Amniotic epithelial cell (primary cell): ENCODE measurements at regions not wholly inside any gene's neighbourhood (a gene's known extent, or its start where the extent isn't known, plus 50 kb on each side); places are given as distances from the start of the nearest gene placed in this dataset.

Experiments used
- DNase-seq: peaks from one replicate; pipeline ENCODE4 v3.0.0-alpha.2; 2010; ENCODE audit warnings: low read depth

DNA sequence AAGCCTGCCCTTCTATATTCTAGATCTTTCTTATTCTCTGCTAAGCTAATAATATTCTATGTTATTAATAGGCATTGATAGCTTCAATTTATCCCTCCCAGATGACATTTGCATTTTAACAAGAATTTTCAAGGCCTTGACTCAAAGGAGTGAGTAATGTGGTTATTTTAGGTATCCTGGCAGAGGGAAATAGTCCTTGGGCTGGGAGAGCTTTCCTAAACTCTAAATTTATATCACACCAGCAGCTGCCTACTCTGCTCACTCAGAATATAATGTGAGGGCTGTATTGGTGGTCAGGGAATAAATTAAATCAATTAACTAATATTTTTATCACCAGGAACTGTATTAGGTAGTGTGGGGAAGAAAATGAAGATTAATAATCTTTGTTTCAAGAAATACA, 74.8 kb upstream of the ADAM23 start:
- DNase-seq, result no peak

DNA sequence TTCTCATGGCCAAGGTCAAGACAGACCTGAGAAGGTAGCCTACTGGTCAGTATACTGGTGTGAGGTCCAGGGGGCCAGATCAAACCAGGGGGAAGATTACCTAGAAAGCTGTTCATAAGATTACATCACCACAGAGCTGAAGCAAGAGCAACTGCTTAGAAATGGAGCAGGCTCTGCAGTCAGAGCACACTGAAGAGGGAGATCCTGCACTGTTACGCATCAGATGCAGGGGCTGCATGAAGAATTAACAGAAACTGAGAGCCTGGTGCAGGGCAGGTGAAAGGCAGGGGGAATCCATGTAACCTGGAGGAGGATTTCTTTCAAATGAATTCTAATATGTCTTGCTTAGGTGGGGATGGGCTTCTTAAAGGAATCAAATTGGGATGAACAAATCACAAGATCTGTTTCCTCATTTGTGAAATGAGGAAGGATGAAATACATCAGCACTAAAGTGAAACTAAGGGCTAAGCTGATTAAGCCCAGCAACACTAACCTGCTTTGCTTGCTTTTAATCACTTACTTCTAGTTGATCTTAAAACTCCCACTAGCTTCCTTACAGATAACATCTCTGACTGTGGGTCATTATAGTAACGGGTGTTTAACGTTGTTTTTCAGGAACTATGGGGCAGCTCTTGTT, 74.3 kb upstream of the ADAM23 start:
- no peak for DNase-seq

DNA sequence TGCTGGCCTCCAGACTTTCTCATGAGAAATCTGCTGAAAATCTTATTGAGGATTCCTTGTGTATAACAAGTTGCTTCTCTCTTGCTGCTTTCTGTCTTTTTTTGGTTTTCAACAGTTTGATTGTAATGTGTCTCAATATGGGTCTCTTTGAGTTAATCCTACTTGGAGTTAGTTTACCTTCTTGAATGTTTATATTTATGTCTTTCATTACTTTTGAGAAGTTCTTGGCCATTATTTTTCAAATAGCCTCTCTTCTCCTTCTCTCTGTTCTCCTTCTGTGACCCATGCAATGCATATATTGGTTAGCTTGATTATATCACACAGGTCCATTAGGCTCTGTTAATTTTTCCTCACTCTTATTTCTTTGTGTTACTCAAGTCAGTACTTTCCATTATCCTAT, 67.4 kb upstream of the ADAM23 start:
- no peak for DNase-seq

DNA sequence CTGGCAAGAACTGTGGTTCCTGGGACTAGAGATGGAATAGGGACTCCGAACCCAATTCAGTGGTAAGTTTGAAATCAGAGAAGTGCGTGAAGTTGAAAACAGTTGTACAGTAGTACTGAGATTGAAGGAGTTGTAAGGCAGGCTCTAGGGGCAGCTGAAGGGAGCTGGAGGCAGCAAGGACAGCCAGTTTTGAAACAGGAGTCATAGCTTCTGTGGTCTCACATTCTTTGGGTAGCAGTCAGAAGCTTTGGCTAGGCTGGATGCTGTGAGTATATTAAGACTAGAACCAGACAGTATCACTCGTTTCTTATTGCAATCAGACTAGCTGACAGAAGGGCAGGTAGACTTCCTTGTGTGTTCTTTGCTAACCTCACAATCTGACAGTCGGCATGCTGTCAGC, 64.5 kb upstream of the ADAM23 start:
- DNase-seq, result peak; percentile 16

DNA sequence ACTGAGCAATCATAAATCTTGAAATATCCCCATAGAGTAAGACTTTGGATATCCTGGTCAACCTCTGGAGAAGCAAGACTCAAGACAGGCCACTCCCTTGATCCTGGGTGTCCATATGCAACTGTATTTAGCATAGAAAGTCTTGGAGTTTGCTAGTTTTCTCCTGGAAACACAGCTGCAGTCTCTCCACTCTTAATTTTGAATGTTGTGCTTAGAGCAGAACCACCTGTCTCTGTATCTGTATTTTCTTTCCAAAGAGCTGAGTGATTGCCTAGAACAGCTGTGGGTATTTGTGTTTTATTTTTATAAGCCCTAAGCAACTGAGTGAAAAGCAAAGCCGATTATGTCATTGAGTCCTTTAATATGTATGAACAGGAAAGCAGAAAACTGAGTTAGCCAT, 64.1 kb upstream of the ADAM23 start:
- DNase-seq, result no peak

DNA sequence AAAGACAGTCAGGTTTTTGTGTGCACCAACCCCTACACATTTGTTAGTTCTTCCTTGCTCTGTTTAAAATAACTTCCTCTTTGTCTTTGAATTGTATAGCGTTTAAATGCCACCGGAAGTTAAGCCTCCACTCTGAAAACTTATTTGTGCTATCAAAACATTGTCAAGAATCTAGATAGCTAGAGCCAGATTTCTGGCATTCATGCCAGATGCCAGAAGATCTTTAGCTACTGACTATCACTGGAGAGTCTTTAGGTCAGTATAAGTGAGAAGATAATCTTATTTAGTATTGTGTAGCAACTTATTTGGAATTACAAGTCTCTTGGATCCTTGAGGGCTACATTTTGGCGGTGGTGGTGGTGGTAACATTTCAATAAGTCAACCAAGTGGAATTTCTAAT, 63.4 kb upstream of the ADAM23 start:
- no peak for DNase-seq

DNA sequence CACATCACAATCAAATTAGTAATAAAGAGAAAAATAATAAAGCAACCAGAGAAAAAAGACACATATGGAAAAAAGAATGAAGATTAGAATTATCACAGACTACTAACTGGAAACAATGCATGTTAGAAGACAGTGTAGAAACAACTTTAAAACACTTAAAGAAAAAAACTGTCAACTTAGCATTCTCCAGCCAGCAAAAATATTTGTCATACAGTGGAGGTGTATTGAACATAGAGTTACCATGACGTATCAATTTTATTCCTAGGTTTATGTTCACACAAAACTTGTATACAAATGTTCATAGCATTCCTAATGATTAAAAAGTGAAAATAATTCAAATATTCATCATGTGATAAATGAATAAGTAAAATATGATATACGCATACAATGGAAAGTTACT, 61.5 kb upstream of the ADAM23 start:
- no peak for DNase-seq

DNA sequence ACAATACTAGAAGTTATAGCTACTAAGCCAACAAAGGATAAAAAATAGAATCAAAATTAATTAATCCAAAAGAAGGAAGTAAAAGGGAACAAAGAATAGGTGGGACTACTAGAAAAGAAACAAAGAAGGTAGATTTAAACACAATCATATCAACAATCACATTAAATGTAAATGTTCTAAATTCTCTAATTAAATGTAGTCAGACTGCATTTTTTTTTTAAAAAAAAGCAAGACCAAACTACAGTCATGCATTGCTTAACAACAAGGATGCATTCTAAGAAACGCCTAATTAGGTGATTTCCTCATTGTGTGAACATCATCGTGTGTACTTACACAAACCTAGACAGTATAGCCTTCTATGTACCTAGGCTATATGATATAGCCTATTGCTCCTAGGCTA, 59.7 kb upstream of the ADAM23 start:
- DNase-seq, result no peak

DNA sequence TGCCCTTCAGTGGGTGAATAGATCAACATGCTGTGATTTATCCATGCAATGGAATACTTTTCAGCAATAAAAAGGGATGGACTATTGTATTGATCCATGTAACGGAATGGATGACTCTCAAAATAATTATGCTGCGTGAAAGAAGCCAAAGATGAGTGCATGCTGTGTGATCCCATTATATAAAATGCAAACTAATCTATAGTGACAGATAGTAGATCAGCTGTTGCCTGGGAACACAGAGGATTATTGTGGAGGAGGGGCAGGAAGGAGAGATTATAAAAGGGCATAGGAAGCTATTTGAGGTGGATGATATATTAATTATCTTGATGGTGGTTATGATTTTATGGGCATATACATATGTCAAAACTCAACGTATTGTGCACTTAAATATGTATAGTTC, 55.5 kb upstream of the ADAM23 start:
- DNase-seq, result no peak

DNA sequence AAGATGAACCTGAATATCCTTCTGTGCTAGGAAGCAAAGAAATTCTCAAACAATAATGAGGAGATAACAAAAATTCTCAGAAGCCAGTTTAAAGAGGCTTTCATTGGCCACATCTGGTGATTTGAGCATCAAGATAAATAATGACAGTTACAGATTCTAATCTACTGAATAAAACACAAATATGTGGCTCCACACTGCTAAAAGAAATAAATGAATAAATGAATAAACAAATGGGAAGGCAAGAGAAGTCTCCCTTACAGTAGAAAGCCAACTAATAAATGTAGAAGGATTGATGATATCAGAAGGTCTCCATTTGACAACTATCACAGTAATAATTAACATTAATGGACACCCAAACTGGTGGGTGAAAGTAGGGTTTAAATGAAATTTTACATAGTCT, 54.6 kb upstream of the ADAM23 start:
- no peak for DNase-seq

DNA sequence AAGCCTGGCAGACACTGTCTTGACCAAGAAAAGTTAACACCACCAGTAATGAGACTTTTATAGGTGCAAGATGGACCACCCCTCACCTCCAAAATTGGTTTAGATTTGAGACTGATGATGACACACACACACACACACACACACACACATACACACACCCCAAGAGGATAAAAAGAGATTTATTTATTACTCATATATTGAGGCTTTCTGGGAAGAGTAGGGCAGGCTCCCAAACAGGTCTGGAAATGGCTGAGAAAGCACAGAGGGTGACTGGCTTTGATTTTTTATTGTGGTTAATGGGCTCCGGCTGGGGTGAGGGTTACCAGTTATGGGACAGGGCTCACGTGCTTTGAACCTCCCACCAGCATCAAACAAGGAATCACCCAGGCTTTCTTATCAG, 54.2 kb upstream of the ADAM23 start:
- no peak for DNase-seq

DNA sequence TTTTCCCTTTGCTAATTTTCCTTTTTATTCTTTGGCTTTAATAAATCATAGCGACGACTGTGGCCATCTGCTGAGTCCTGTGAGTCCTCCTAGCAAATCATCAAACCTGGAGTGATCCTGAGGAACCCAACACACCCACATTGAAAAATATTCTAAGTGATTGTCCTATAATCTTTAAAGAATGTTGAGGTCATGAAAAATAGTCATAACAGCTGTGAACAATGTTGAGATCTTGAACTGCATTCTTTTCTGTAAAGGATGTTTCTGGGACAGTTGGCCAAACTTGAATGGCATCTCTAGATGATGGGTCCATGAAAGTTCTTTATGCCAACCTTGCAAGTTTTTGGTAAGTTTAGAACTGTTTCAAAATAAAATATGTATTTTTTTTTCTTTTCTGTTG, 53.2 kb upstream of the ADAM23 start:
- DNase-seq, result no peak

DNA sequence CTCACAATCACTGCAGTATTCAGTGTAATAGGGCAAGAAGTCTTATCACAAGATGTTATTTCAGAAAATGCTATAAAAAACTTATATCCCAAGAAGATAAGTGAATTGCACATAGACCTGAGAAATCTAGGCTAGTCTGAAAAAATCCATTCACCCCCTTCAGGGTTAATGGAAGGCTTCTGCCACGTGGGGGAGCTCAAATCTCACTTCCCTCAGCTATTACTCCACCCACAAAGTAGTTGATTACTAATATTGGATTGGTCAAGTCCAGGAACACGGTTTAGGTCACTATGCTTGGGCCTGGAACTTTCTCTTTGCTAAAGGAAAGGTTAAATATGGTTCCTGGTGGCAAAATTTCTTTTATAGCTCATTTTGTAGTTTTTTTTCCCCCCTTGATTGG, 51.2 kb upstream of the ADAM23 start:
- DNase-seq, result peak; percentile 46
